SK-N-SH (cell line): ENCODE measurements at regions not wholly inside any gene's neighbourhood (a gene's known extent, or its start where the extent isn't known, plus 50 kb on each side); places are given as distances from the start of the nearest gene placed in this dataset.

Experiments
- CTCF ChIA-PET: fragments of 300-600, 350-600 bp; formaldehyde crosslinking; extraction: SDS; loops from one replicate; lab custom pipeline; 2021; lab: Yijun Ruan, JAX
- POLR2A ChIA-PET: fragments of 350-600 bp; sonication (Branson Sonifier 250); formaldehyde crosslinking; extraction: SDS; loops from one replicate; lab custom pipeline; 2020; ENCODE audit warnings: antibody characterized with exemption, inconsistent platforms; lab: Yijun Ruan, JAX
- DNase-seq: peaks from one replicate; pipeline ENCODE4 v3.0.0; 2012
- H2AFZ ChIP-seq: fragments of 200-600 bp; sonication (generic); 2 replicates; pipeline ENCODE4 v1.8.1; 2016; ENCODE audit warnings: antibody characterized with exemption, mild to moderate bottlenecking, low read depth
- H3F3A ChIP-seq: fragments of 200-600 bp; sonication (generic); replicated peaks from 2 replicates; pipeline ENCODE3; 2016; ENCODE audit warnings: antibody characterized with exemption, mild to moderate bottlenecking; ENCODE audit not compliant: insufficient read depth
- H3K27ac ChIP-seq, 2 experiments: fragments of 200-500 bp in 1 of 2; fragments of 200-600 bp in 1 of 2; sonication (Bioruptor generic) in 1 of 2; sonication (generic), shearing (Covaris generic) in 1 of 2; 2 replicates each; pipeline versions ENCODE4 v1.5.1 to v1.6.1; 2014 to 2016; ENCODE audit warnings: low read depth in 2 of 2, inconsistent platforms in 1 of 2, low read length in 1 of 2, mild to moderate bottlenecking in 1 of 2, mixed read lengths in 1 of 2
- H3K27me3 ChIP-seq: fragments of 200-600 bp; sonication (generic), shearing (Covaris generic); 2 replicates; pipeline ENCODE4 v1.6.1; 2016; ENCODE audit warnings: mixed run types; ENCODE audit not compliant: insufficient read depth
- H3K36me3 ChIP-seq, 2 experiments: fragments of 200-500 bp in 1 of 2; fragments of 200-600 bp in 1 of 2; sonication (Bioruptor generic) in 1 of 2; sonication (generic) in 1 of 2; replicated peaks in 1 of 2; 2 replicates each; pipeline versions ENCODE3 to v1.5.1; 2014 to 2016; ENCODE audit warnings: low read length in 1 of 2, mild to moderate bottlenecking in 1 of 2; ENCODE audit not compliant: insufficient read depth in 2 of 2, control insufficient read depth in 1 of 2
- H3K4me1 ChIP-seq, 2 experiments: fragments of 200-500 bp in 1 of 2; fragments of 200-600 bp in 1 of 2; sonication (Bioruptor generic) in 1 of 2; sonication (generic), shearing (Covaris generic) in 1 of 2; 2 replicates each; pipeline versions ENCODE4 v1.5.1 to v1.6.1; 2014 to 2016; ENCODE audit warnings: low read depth in 1 of 2, low read length in 1 of 2, mixed run types in 1 of 2; ENCODE audit not compliant: insufficient read depth in 2 of 2, control insufficient read depth in 1 of 2
- H3K4me2 ChIP-seq: fragments of 200-600 bp; sonication (generic), shearing (Covaris generic); 2 replicates; pipeline ENCODE4 v1.6.1; 2017; ENCODE audit warnings: mixed run types
- H3K4me3 ChIP-seq, 2 experiments: fragments of 200-500 bp in 1 of 2; fragments of 200-600 bp in 1 of 2; sonication (Bioruptor generic) in 1 of 2; sonication (generic), shearing (Covaris generic) in 1 of 2; 2 replicates each; pipeline versions ENCODE4 v1.5.1 to v1.8.1; 2014 to 2016; ENCODE audit warnings: low read depth in 2 of 2, inconsistent platforms in 1 of 2, low read length in 1 of 2, mild to moderate bottlenecking in 1 of 2, mixed read lengths in 1 of 2, moderate library complexity in 1 of 2
- H3K79me2 ChIP-seq: fragments of 200-600 bp; sonication (generic); 2 replicates; pipeline ENCODE4 v1.8.1; 2017; ENCODE audit warnings: mild to moderate bottlenecking; ENCODE audit not compliant: insufficient read depth
- H3K9ac ChIP-seq: fragments of 200-600 bp; sonication (generic); 2 replicates; pipeline ENCODE4 v1.6.1; 2017; ENCODE audit warnings: mixed run types
- H3K9me2 ChIP-seq: fragments of 200-600 bp; sonication (generic); 2 replicates; pipeline ENCODE4 v1.6.1; 2017; ENCODE audit warnings: mixed run types
- H3K9me3 ChIP-seq: fragments of 200-600 bp; sonication (generic); 2 replicates; pipeline ENCODE4 v1.6.1; 2017; ENCODE audit warnings: mixed run types, mild to moderate bottlenecking, moderate library complexity
- H4K20me1 ChIP-seq: fragments of 200-600 bp; sonication (generic); 2 replicates; pipeline ENCODE4 v1.6.1; 2017; ENCODE audit warnings: mild to moderate bottlenecking, mixed run types; ENCODE audit not compliant: insufficient read depth
- CHD2 ChIP-seq: fragments of 150-350 bp; IDR thresholded peaks from 2 replicates; pipeline ENCODE4 v1.6.1; 2018; ENCODE audit warnings: low read length; ENCODE audit not compliant: partially characterized antibody
- FOSL2 ChIP-seq: IDR thresholded peaks from 2 replicates; pipeline ENCODE4 v1.4.0; 2012; ENCODE audit warnings: low read depth, mild to moderate bottlenecking, moderate library complexity, borderline replicate concordance
- FOXJ3 ChIP-seq: sonication (generic); formaldehyde crosslinking; IDR thresholded peaks from 2 replicates; pipeline ENCODE4 v1.5.1; 2020; ENCODE audit warnings: mild to moderate bottlenecking, missing genetic modification reagents
- GABPA ChIP-seq: IDR thresholded peaks from 2 replicates; pipeline ENCODE4 v1.4.0; 2012; ENCODE audit warnings: low read depth, mild to moderate bottlenecking
- JUND ChIP-seq: IDR thresholded peaks from 2 replicates; pipeline ENCODE4 v1.4.0; 2012
- MEF2A ChIP-seq: IDR thresholded peaks from 2 replicates; pipeline ENCODE4 v1.4.0; 2012; ENCODE audit warnings: low read depth, borderline replicate concordance
- NFIC ChIP-seq: IDR thresholded peaks from 2 replicates; pipeline ENCODE4 v1.4.0; 2012; ENCODE audit warnings: borderline replicate concordance
- PBX3 ChIP-seq: IDR thresholded peaks from 2 replicates; pipeline ENCODE4; 2012
- POLR2AphosphoS5 ChIP-seq: IDR thresholded peaks from 2 replicates; pipeline ENCODE4 v1.6.1; 2012; ENCODE audit warnings: low read depth, low read length
- RAD21 ChIP-seq: IDR thresholded peaks from 2 replicates; pipeline ENCODE4 v1.6.1; 2012; ENCODE audit warnings: mild to moderate bottlenecking, low read length
- RCOR1 ChIP-seq: fragments of 150-350 bp; IDR thresholded peaks from 2 replicates; pipeline ENCODE4 v1.6.1; 2017; ENCODE audit warnings: antibody characterized with exemption, low read length
- RXRA ChIP-seq: IDR thresholded peaks from 2 replicates; pipeline ENCODE4 v1.4.0; 2012; ENCODE audit warnings: low read depth, mild to moderate bottlenecking, borderline replicate concordance
- SMC3 ChIP-seq: IDR thresholded peaks from 2 replicates; pipeline ENCODE4 v1.6.1; 2012; ENCODE audit warnings: low read depth, low read length, improper control_type of control experiment
- TCF12 ChIP-seq: IDR thresholded peaks from 2 replicates; pipeline ENCODE4 v1.4.0; 2012
- TEAD4 ChIP-seq: IDR thresholded peaks from 2 replicates; pipeline ENCODE4 v1.4.0; 2012; ENCODE audit warnings: mild to moderate bottlenecking, borderline replicate concordance; ENCODE audit not compliant: insufficient read depth
- USF2 ChIP-seq: fragments of 150-350 bp; IDR thresholded peaks from 2 replicates; pipeline ENCODE4 v1.6.1; 2017; ENCODE audit warnings: antibody characterized with exemption, low read length, low read depth, borderline replicate concordance
- ZBTB33 ChIP-seq: IDR thresholded peaks from 2 replicates; pipeline ENCODE4 v1.4.0; 2012; ENCODE audit warnings: low read depth, borderline replicate concordance
- WGBS: methylation state at CpG from one replicate; pipeline ENCODE4 v1.1.6; 2017; ENCODE audit warnings: low lambda C conversion rate; 5-methylcytosine and 5-hydroxymethylcytosine counted together
- TF ChIP-seq, protein P1 (sequence below): IDR thresholded peaks from 2 replicates; pipeline ENCODE4 v1.6.1; 2012; ENCODE audit warnings: mild to moderate bottlenecking, low read depth, low read length, moderate library complexity
- TF ChIP-seq, protein P2 (sequence below): fragments of 150-350 bp; IDR thresholded peaks from 2 replicates; pipeline ENCODE4 v1.6.1; 2016; ENCODE audit warnings: mild to moderate bottlenecking, low read depth, low read length

DNA sequence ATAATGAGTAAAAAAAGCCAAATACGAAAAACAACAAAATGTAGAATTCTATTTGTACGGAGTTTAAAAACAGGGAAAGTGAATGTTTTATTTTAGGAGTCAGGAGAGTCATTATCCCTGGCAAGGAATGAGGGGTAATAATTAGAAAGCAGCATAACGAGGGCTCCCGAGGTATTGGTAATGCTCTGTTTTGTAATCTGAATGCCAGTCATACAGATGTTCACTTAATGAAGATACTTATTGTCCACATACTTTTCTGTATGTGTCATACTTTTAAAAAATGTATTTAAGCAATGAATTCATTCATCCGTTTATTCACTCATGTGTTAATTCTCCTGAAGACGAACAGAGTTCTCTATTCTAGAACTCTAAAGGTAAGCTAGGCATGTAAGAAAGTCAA is 87.8 kb upstream of the BMP2K start:
- TF ChIP-seq CHD2 (no peak), PBX3 (no peak), JUND (no peak), FOSL2 (no peak), MEF2A (no peak), FOXJ3 (CRISPR knock-in tag) (no peak), SMC3 (no peak), TEAD4 (no peak), RAD21 (no peak), RXRA (no peak), POLR2AphosphoS5 (no peak), ZBTB33 (no peak)
- H3K27ac ChIP-seq: no peak overlapping the region
- no peaks in the 10 kb centered on the region for H3K9me2 ChIP-seq
- ChIA-PET POLR2A (no interaction called here), CTCF (no interaction called here)
- WGBS: 79% methylated on average over 6 of the region's 6 CpGs
- peaks cover 0 to 15% of the 10 kb centered on the region in 2 experiments; a peak in 2 of 4 replicates for H3K4me1 ChIP-seq
- H3K9ac ChIP-seq: no peak overlapping the region
- H3F3A ChIP-seq: peaks cover 4% of the 10 kb centered on the region
- H3K27me3 ChIP-seq: no peaks in the 10 kb centered on the region
- no peak overlapping the region for H2AFZ ChIP-seq
- H3K4me3 ChIP-seq: no peak overlapping the region
- no peaks in the 10 kb centered on the region for H3K36me3 ChIP-seq
- DNase-seq: no peak
- H3K9me3 ChIP-seq: no peaks in the 10 kb centered on the region
- no peaks in the 10 kb centered on the region for H3K79me2 ChIP-seq
- no peak overlapping the region for H3K4me2 ChIP-seq
- H4K20me1 ChIP-seq: no peaks in the 10 kb centered on the region

DNA sequence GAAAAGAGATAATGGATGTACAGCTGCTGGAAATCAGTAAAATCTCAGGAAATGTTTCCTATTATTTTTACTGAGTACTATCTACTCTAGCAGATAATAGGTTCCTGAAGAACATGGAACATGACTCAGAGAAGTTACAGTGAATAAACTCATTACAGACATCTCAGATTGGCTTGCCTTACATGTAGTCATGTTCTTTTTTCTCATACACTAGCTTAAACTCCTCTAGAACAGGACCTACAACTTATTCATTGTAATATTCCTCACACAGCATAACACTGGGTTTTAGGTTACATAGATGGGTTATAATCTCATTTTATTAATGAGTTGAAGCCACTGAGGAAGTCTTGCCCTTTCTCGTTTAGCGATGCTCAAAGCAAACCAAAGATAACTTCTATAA is 86.9 kb upstream of the BMP2K start:
- H3K36me3 ChIP-seq: no peaks in the 10 kb centered on the region
- no peak overlapping the region for H3K9ac ChIP-seq
- H3K9me3 ChIP-seq: no peaks in the 10 kb centered on the region
- no peaks in the 10 kb centered on the region for H3K27me3 ChIP-seq
- CTCF ChIA-PET: interaction anchor here (0.7 to 1.1 kb wide), 2 partner anchors 22 to 76 kb away, joined by 3 read pairs; no protein-coding TSS in a partner anchor
- POLR2A ChIA-PET: no interaction called here
- peaks cover 0 to 15% of the 10 kb centered on the region in 2 experiments; a peak in 2 of 4 replicates for H3K4me1 ChIP-seq
- H3F3A ChIP-seq: peaks cover 4% of the 10 kb centered on the region
- no peak overlapping the region for H3K4me2 ChIP-seq
- H4K20me1 ChIP-seq: no peaks in the 10 kb centered on the region
- DNase-seq: no peak
- H3K4me3 ChIP-seq: no peak overlapping the region
- H3K9me2 ChIP-seq: no peaks in the 10 kb centered on the region
- H3K27ac ChIP-seq: no peak overlapping the region
- WGBS: 100% methylated on average over 2 of the region's 2 CpGs
- H2AFZ ChIP-seq: no peak overlapping the region
- H3K79me2 ChIP-seq: no peaks in the 10 kb centered on the region
- TF ChIP-seq GABPA (no peak), RCOR1 (no peak), USF2 (no peak), RXRA (no peak), POLR2AphosphoS5 (no peak), FOXJ3 (CRISPR knock-in tag) (no peak), TCF12 (no peak), NFIC (no peak)
- TF ChIP-seq, protein P1, sequence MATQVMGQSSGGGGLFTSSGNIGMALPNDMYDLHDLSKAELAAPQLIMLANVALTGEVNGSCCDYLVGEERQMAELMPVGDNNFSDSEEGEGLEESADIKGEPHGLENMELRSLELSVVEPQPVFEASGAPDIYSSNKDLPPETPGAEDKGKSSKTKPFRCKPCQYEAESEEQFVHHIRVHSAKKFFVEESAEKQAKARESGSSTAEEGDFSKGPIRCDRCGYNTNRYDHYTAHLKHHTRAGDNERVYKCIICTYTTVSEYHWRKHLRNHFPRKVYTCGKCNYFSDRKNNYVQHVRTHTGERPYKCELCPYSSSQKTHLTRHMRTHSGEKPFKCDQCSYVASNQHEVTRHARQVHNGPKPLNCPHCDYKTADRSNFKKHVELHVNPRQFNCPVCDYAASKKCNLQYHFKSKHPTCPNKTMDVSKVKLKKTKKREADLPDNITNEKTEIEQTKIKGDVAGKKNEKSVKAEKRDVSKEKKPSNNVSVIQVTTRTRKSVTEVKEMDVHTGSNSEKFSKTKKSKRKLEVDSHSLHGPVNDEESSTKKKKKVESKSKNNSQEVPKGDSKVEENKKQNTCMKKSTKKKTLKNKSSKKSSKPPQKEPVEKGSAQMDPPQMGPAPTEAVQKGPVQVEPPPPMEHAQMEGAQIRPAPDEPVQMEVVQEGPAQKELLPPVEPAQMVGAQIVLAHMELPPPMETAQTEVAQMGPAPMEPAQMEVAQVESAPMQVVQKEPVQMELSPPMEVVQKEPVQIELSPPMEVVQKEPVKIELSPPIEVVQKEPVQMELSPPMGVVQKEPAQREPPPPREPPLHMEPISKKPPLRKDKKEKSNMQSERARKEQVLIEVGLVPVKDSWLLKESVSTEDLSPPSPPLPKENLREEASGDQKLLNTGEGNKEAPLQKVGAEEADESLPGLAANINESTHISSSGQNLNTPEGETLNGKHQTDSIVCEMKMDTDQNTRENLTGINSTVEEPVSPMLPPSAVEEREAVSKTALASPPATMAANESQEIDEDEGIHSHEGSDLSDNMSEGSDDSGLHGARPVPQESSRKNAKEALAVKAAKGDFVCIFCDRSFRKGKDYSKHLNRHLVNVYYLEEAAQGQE: no peak
- TF ChIP-seq, protein P2, sequence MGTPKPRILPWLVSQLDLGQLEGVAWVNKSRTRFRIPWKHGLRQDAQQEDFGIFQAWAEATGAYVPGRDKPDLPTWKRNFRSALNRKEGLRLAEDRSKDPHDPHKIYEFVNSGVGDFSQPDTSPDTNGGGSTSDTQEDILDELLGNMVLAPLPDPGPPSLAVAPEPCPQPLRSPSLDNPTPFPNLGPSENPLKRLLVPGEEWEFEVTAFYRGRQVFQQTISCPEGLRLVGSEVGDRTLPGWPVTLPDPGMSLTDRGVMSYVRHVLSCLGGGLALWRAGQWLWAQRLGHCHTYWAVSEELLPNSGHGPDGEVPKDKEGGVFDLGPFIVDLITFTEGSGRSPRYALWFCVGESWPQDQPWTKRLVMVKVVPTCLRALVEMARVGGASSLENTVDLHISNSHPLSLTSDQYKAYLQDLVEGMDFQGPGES: no peak
